HL-60 (cell line): ENCODE measurements at regions not wholly inside any gene's neighbourhood (a gene's known extent, or its start where the extent isn't known, plus 50 kb on each side); places are given as distances from the start of the nearest gene placed in this dataset.

Source experiments
- DNase-seq, 2 experiments: peaks; one replicate each; pipeline ENCODE4 v3.0.0-alpha.2; 2010 to 2020; ENCODE audit warnings: low read depth in 1 of 2, low spot score in 1 of 2
- H3K27ac ChIP-seq: fragments of 250-450 bp; sonication (Bioruptor Pico); replicated peaks from 2 replicates; pipeline ENCODE4 v1.5.1; 2020; ENCODE audit warnings: mild to moderate bottlenecking, moderate library complexity
- H3K27me3 ChIP-seq: fragments of 250-450 bp; sonication (Bioruptor Pico); 2 replicates; pipeline ENCODE4 v1.5.1; 2021; ENCODE audit warnings: mild to moderate bottlenecking, moderate library complexity; ENCODE audit not compliant: insufficient read depth, poor library complexity, severe bottlenecking
- H3K4me3 ChIP-seq: replicated peaks from 2 replicates; pipeline ENCODE4 v1.5.1; 2011; ENCODE audit warnings: mild to moderate bottlenecking, control low read depth, low read length; ENCODE audit not compliant: insufficient read depth
- GABPA ChIP-seq: IDR thresholded peaks from 2 replicates; pipeline ENCODE4 v1.6.1; 2012; ENCODE audit warnings: low read depth
- POLR2AphosphoS5 ChIP-seq: IDR thresholded peaks from 2 replicates; pipeline ENCODE4 v1.6.1; 2012; ENCODE audit warnings: low read depth
- SPI1 ChIP-seq: IDR thresholded peaks from 2 replicates; pipeline ENCODE4 v1.6.1; 2012; ENCODE audit warnings: low read depth, mild to moderate bottlenecking, borderline replicate concordance
- TF ChIP-seq, protein P1 (sequence below): IDR thresholded peaks from one replicate; pipeline ENCODE4 v1.5.1; 2011; ENCODE audit warnings: low read length, control low read depth, inconsistent platforms; ENCODE audit not compliant: insufficient read depth
- TF ChIP-seq, protein P2 (sequence below): IDR thresholded peaks from 2 replicates; pipeline ENCODE4 v1.6.1; 2012; ENCODE audit warnings: low read depth; ENCODE audit not compliant: insufficient replicate concordance

DNA sequence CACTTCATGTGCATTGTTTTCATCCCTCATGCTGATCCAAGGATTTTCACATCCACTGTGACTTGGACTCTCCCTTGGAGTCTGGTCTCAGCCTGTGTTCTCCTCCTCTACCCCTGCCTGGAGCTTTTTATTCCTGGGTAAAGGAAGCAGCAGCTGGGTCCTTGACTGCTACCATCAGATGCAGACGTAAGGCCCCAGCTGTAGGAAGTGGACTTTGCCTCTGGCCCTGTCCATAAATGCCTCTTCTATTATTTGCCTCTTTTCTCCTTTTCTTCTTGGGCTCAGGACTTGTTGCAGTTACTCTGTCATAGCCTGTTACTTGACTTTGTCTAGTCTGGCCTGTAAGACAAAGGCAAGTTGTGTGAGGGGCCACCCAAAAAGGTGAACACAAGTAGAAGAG is 303.8 kb downstream of the NXPE2 start:
- H3K27me3 ChIP-seq = no peaks in the 10 kb centered on the region
- no peak for TF ChIP-seq SPI1
- TF ChIP-seq GABPA = no peak
- no peak overlapping the region for H3K4me3 ChIP-seq
- no peak overlapping the region for H3K27ac ChIP-seq
- DNase-seq = no peak

DNA sequence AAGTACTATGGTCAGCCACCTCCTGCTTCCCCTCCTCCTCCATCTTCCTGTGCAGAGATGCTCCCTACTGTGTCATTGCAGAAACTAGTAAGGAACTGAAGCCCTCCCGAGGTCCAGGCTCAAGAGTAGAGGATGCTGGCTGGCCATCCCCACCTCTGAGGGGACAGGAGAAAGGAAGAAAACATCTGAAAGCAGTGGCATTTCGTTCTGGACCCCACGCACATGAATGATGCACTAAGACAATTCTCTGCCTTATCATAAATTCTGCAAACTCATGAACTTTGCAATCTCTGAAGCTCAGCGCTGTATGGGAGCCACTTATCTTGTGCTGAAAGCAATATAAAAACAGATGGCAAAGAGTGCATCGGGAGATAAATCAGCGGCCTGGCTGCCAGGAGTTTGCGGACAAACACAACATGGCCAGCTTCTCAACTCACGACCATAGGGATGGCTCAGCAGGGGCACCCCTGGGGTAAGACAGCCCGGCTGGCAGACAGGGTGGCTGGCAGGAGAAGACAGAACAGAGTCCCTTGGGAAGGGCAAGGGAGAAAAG is 306.4 kb downstream of the NXPE2 start:
- Histone ChIP-seq H3K27ac (no peak overlapping the region), H3K27me3 (no peaks in the 10 kb centered on the region), H3K4me3 (no peak overlapping the region)
- TF ChIP-seq POLR2AphosphoS5 (no peak), GABPA (no peak), SPI1 (no peak)
- TF ChIP-seq, protein P1, sequence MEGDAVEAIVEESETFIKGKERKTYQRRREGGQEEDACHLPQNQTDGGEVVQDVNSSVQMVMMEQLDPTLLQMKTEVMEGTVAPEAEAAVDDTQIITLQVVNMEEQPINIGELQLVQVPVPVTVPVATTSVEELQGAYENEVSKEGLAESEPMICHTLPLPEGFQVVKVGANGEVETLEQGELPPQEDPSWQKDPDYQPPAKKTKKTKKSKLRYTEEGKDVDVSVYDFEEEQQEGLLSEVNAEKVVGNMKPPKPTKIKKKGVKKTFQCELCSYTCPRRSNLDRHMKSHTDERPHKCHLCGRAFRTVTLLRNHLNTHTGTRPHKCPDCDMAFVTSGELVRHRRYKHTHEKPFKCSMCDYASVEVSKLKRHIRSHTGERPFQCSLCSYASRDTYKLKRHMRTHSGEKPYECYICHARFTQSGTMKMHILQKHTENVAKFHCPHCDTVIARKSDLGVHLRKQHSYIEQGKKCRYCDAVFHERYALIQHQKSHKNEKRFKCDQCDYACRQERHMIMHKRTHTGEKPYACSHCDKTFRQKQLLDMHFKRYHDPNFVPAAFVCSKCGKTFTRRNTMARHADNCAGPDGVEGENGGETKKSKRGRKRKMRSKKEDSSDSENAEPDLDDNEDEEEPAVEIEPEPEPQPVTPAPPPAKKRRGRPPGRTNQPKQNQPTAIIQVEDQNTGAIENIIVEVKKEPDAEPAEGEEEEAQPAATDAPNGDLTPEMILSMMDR = no peak
- TF ChIP-seq, protein P2, sequence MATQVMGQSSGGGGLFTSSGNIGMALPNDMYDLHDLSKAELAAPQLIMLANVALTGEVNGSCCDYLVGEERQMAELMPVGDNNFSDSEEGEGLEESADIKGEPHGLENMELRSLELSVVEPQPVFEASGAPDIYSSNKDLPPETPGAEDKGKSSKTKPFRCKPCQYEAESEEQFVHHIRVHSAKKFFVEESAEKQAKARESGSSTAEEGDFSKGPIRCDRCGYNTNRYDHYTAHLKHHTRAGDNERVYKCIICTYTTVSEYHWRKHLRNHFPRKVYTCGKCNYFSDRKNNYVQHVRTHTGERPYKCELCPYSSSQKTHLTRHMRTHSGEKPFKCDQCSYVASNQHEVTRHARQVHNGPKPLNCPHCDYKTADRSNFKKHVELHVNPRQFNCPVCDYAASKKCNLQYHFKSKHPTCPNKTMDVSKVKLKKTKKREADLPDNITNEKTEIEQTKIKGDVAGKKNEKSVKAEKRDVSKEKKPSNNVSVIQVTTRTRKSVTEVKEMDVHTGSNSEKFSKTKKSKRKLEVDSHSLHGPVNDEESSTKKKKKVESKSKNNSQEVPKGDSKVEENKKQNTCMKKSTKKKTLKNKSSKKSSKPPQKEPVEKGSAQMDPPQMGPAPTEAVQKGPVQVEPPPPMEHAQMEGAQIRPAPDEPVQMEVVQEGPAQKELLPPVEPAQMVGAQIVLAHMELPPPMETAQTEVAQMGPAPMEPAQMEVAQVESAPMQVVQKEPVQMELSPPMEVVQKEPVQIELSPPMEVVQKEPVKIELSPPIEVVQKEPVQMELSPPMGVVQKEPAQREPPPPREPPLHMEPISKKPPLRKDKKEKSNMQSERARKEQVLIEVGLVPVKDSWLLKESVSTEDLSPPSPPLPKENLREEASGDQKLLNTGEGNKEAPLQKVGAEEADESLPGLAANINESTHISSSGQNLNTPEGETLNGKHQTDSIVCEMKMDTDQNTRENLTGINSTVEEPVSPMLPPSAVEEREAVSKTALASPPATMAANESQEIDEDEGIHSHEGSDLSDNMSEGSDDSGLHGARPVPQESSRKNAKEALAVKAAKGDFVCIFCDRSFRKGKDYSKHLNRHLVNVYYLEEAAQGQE = no peak
- DNase-seq = no peak

DNA sequence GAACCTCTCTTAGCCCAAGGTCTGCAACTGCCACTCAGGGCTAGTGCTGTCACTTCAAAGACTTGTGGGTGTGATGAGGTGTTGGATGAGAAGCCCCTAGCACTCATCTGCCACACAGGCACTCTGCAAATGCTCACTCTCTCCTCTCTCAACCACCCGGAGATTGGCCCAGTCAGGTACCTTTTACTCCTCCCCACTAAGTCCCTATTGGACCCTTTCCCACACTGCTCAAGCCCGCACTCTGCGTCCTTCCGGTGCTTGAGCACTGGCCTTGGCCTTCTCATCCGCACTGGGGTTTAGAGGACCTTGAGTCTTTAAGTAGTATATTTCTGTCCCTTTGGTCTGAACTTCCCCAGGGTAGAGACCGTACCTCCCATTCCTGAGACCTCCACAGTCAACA is 308.0 kb downstream of the NXPE2 start:
- Histone ChIP-seq H3K27me3 (no peaks in the 10 kb centered on the region), H3K4me3 (no peak overlapping the region), H3K27ac (no peak overlapping the region)
- TF ChIP-seq SPI1 (no peak), POLR2AphosphoS5 (no peak), GABPA (no peak)
- TF ChIP-seq, protein P1 = no peak
- TF ChIP-seq, protein P2 = no peak
- no peak for DNase-seq

DNA sequence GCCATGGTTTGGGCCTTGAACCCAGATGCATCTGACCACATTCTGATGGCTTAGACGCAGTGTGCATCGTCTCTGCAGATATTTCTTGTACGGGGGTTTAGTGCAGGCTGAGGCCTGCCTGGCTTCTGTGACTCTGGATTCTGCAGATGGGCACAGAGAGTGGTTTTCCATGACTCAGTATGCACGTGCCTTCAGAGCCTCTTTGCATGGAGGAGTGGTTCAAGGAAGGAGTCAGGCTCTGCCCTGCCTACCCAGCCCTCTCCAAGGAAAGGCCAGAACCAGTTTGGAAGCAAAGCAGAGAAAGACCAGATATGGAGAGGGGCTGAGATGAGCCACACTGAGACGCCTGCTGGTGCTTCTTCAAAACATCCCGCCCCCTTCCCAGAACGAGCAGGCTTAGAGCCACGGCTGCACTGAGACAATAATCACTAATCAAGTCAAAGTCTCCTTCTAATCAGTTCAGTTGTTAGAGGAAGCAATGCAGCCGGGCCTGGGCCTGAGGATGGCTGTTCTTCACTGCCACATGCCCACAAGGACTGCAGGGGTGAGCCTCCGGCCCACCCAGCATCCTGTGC is 308.9 kb downstream of the NXPE2 start:
- Histone ChIP-seq H3K4me3 (no peak overlapping the region), H3K27me3 (no peaks in the 10 kb centered on the region), H3K27ac (no peak overlapping the region)
- DNase-seq = no peak
- TF ChIP-seq POLR2AphosphoS5 (no peak), GABPA (no peak), SPI1 (no peak)
- TF ChIP-seq, protein P1 = no peak
- TF ChIP-seq, protein P2 = no peak
